SHP77 (cell line): ENCODE measurements at regions not wholly inside any gene's neighbourhood (a gene's known extent, or its start where the extent isn't known, plus 50 kb on each side); places are given as distances from the start of the nearest gene placed in this dataset.

Experiments
- DNase-seq, 2 experiments: peaks; one replicate each; lab custom pipeline; 2025; lab: John Stamatoyannopoulos, UW

GRCh38 chr10:60728056-60728455, 50.2 kb upstream of the CDK1 start:
- DNase-seq: no peak

GRCh38 chr10:60726257-60726656, 52.0 kb upstream of the CDK1 start:
- no peak for DNase-seq

GRCh38 chr10:60722623-60723022, 55.7 kb upstream of the CDK1 start:
- no peak for DNase-seq

DNA sequence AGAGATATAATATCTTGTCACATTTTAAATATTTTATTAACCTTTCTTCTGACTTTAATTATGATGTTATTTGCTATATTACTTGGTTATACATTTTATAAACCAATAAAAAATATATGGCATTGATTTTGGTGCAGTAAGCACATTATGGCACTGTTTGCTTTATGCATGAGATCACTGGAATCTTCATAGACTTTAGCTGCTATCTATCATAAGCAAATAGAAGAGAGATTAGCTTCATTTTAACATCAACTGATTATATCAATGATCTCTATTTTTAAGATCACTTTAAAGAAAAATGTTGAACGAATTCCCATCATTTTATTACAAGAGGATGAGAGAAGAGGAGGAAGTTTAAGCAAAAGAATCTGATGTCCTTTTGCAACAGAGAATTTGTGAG, 58.6 kb upstream of the CDK1 start:
- DNase-seq: no peak

GRCh38 chr10:60718886-60719285, 59.4 kb upstream of the CDK1 start:
- no peak for DNase-seq

DNA sequence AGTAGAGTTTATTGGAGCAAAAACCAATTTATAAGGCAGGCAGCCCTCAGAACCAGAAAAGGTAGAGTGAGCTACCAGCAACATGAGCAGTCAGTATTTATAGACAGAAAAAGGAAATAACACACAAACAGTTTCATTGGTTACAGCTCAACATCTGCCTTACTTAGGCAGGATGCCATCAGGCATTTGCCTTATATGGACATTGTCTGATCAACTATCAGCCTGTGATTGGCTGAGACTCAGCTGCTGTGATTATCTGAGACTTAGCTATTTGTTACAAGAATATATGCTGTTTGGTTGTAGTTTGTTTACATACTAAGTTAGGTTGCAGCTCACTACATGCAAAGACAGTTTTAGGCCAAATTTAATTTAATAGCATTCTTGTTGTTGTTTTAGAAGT, 60.4 kb upstream of the CDK1 start:
- DNase-seq: no peak

DNA sequence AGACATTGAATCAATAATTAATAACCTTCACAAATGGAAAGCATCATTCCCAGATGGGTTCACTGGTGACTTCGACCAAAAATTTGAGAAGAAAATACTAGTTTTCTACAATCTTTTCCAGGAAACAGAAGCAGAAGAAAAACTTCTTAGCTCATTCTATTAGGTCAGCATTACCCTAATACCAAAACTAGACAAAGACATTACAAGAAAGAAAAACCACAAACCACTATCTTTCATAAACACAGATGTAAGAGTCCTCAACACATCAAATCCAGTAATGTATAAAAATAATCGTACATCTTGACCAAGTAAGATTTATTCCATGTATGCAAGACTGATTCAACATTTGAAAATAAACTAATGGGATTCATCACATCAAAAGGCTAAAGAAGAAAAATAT, 64.0 kb upstream of the CDK1 start:
- DNase-seq: no peak

DNA sequence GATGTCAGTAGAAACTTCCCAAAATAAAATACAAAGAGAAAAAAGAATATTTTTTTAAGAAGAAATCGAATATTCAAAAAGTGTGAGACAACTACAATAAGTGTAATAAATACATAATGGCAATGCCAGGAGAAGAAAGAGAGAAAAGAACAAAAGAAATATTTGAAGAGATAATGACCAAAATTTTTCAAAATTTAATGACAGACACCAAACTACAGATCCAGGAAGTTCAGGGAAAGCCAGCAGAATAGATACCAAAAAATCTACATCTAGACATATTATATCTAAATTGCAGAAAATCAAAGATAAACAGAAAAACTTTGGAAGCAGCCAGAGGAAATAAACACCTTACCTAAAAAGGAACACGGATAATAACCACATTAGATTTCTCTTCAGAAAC, 66.8 kb upstream of the CDK1 start:
- no peak for DNase-seq

DNA sequence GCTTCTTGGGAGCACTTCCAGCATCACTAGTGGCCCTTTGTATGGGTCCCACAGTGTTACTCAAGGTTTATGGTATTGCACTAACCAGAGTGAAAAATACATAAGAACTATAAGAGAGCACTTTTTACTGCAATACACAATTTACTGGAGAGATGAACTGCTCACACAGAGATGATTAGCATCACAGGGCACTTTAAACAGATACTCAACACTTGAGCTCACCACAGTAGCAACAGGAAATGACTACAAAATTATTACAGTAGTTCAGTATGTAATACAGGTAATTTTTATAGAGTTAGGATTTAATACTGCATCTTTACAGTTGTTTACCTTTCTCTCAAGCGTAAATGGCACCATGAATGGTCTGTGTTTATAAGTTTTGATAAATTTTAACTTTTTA, 68.2 kb upstream of the CDK1 start:
- no peak for DNase-seq

- no peak for DNase-seq
These were observed 69.6 kb upstream of the CDK1 start for GRCh38 chr10:60708666-60709065.

DNA sequence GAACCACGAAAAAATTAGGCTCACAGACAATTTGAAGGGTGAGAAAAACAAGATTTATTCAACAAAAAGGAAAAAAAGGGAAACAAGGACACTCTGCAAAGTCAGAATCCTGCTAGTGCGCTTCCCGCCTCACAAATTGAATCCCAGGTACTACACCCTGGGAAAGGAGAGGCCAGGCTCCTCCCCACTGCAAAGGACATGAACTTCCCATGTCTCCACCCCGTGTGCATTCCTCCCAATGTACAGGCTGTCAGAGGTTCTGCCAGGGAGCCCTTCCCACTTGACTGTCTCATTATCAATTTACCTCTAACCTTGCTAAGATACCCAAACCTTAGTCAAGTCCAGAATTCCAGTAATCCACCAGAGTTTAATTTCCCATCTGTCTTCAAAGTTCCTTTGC, 70.4 kb upstream of the CDK1 start:
- no peak for DNase-seq

GRCh38 chr10:60706146-60706545, 72.1 kb upstream of the CDK1 start:
- no peak for DNase-seq

DNA sequence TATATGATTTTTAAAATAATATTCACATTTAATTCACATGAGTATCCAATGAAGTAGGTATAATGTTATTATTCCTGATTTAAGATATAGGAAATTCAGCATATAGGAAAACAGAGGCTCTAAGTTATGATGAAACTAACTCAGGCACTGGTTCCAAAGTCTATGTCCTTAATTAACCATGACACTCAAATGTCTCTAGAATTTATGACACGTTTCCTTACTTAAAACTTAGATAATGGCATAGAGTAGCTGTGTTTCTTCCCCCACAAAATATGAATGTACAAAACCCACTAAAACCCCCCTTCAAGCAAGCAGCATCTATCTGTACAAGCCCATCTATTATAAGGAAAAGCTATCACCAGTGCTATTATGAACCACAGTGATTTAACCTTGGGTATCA, 72.9 kb upstream of the CDK1 start:
- no peak for DNase-seq

- no peak for DNase-seq
These were observed 73.8 kb upstream of the CDK1 start for GRCh38 chr10:60704471-60704870.

GRCh38 chr10:60703266-60704041, 74.8 kb upstream of the CDK1 start:
- DNase-seq: no peak

DNA sequence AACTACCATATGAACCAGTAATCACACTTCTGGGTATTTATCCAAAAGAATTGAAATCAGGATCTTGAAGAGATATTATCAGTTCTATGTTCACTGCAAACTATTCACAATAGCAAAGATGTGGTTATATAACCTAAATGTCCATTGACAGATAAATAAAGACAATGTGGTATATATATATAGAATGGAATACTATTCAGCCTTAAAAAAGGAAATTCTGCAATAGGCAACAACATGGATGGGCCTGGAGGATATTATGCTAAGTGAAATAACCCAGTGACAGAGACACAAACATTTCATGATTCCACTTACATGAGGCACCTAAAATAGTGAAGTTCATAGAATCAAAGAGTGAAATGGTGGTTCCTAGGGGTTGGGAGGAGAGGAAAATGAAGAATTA, 90.6 kb upstream of the CDK1 start:
- DNase-seq: no peak

GRCh38 chr10:60684091-60684490, 94.2 kb upstream of the CDK1 start:
- no peak for DNase-seq

DNA sequence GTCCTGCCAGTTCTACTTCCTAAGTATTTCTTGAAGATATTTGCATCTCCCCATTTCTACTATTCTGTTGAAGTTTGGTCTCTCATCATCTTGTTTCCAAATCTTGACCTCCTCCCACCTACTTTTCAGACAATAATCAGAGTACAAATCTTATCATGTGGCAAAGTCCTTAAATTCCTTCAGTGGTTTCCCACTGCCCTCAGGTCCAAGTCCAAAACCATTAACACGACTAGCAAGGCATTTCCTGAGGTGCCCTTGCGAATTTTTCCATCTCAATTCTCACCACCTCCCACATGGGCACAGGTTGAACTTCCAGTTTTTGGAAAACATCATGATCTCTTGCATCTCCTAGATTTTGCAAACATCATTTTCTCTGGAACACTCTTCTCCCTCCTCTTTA, 97.2 kb upstream of the CDK1 start:
- no peak for DNase-seq

DNA sequence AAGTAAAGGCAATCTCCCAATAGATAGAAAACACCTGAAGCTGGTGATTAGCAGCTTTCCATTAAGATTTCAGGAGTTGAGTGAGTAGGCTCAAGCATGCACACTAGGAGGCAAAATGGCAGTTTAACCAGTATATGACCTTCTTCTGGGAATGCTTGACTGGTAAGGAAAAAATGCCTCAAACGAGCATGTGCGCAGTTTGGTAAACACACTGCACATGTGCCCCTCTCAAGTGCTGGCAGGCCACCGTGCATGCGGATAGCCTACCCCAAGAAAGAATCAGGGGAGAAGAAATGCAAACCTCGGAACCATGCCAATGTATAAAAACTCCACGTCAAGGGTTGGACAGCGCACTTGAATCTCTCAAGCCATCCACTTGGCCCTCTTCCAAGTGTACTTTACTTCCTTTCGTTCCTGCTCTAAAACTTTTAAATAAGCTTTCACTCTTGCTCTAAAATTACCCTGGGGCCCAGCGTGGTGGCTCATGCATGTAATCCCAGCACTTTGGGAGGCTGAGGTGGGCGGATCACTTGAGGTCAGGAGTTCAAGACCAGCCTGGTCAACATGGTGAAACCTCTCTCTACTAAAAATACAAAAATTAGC, 98.8 kb upstream of the CDK1 start:
- DNase-seq: no peak

GRCh38 chr10:60678978-60679377, 99.3 kb upstream of the CDK1 start:
- no peak for DNase-seq

- DNase-seq: no peak
These were observed 100.6 kb upstream of the CDK1 start for GRCh38 chr10:60677531-60678129.

- DNase-seq: no peak
These were observed 103.0 kb upstream of the CDK1 start for GRCh38 chr10:60675236-60675635.

GRCh38 chr10:60669501-60669900, 108.8 kb upstream of the CDK1 start:
- DNase-seq: no peak

- no peak for DNase-seq
These were observed 112.1 kb upstream of the CDK1 start for GRCh38 chr10:60666221-60666620.
